ENCODE measurements at regions not wholly inside any gene's neighbourhood (a gene's known extent, or its start where the extent isn't known, plus 50 kb on each side); places are given as distances from the start of the nearest gene placed in this dataset.

DNA sequence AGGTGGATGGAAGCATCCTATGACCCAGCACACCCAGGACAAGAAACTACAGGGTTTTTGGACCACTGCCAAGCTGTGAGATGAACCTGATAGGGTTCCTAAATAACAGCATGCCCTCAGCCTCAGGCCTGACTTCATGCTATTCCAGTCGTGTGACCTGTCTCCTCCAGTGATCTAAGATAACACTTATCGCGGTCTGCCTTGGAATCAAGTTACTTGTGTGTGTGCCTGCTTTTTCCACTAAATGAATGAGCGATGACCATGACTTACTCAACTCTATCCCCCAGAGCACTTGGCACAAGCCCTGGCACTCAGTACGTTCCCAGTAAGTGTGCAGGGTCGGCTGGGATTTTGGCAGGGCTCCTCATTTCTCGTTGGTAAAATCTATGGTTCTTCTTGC lies 172.7 kb upstream of the TP63 start:
- Histone ChIP-seq H3K9ac (ENCODE audit: insufficient read depth, low read length) (no peak overlapping the region), H3K36me3 (ENCODE audit: control insufficient read depth, insufficient read depth, low read length) (no peaks in the 10 kb centered on the region), H3K79me2 (ENCODE audit: control insufficient read depth, insufficient read depth, low read length) (no peaks in the 10 kb centered on the region), H4K20me1 (ENCODE audit: control insufficient read depth, extremely low read depth, insufficient read depth, low read length) (no peaks in the 10 kb centered on the region), H3K27me3 (ENCODE audit: control insufficient read depth, insufficient read depth, low read length) (no peaks in the 10 kb centered on the region), H2AFZ (ENCODE audit: low read length) (no peak overlapping the region), H3K27ac (ENCODE audit: insufficient read depth, low read length) (no peak overlapping the region), H3K4me1 (ENCODE audit: control insufficient read depth, extremely low read depth, insufficient read depth, low read length) (no peaks in the 10 kb centered on the region), H3K4me3 (replicated peaks in 1 of 4; ENCODE audit: control extremely low read depth in 1 of 4, insufficient read depth in 1 of 4, low read depth in 3 of 4, low read length in 4 of 4) (no peak overlapping the region), H3K9me3 (ENCODE audit: control insufficient read depth, insufficient read depth, low read depth, low read length) (no peaks in the 10 kb centered on the region), H3K4me2 (ENCODE audit: extremely low read depth, insufficient read depth, low read length) (no peak overlapping the region)
- DNase-seq (ENCODE audit: low read depth in 2 of 2) = peak; percentile 2 to 33
- no peak for TF ChIP-seq EZH2 (IDR thresholded peaks at IDR 0.05; ENCODE audit: low read length, missing control alignments)
- TF ChIP-seq, protein P1, sequence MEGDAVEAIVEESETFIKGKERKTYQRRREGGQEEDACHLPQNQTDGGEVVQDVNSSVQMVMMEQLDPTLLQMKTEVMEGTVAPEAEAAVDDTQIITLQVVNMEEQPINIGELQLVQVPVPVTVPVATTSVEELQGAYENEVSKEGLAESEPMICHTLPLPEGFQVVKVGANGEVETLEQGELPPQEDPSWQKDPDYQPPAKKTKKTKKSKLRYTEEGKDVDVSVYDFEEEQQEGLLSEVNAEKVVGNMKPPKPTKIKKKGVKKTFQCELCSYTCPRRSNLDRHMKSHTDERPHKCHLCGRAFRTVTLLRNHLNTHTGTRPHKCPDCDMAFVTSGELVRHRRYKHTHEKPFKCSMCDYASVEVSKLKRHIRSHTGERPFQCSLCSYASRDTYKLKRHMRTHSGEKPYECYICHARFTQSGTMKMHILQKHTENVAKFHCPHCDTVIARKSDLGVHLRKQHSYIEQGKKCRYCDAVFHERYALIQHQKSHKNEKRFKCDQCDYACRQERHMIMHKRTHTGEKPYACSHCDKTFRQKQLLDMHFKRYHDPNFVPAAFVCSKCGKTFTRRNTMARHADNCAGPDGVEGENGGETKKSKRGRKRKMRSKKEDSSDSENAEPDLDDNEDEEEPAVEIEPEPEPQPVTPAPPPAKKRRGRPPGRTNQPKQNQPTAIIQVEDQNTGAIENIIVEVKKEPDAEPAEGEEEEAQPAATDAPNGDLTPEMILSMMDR (conservative IDR thresholded peaks at IDR 0.05 in 1 of 2, IDR thresholded peaks at IDR 0.05 in 1 of 2; ENCODE audit: low read depth in 1 of 2, low read length in 2 of 2) = no peak

GRCh38 chr3:189459231-189459630 lies 172.0 kb upstream of the TP63 start:
- DNase-seq (ENCODE audit: low read depth in 2 of 2) = no peak
- no peak overlapping the region for H3K4me3 ChIP-seq (replicated peaks in 1 of 4; ENCODE audit: control extremely low read depth in 1 of 4, insufficient read depth in 1 of 4, low read depth in 3 of 4, low read length in 4 of 4)
- no peak overlapping the region for H2AFZ ChIP-seq (ENCODE audit: low read length)
- H3K79me2 ChIP-seq (ENCODE audit: control insufficient read depth, insufficient read depth, low read length) = no peaks in the 10 kb centered on the region
- H3K27me3 ChIP-seq (ENCODE audit: control insufficient read depth, insufficient read depth, low read length) = no peaks in the 10 kb centered on the region
- no peak overlapping the region for H3K27ac ChIP-seq (ENCODE audit: insufficient read depth, low read length)
- H3K4me2 ChIP-seq (ENCODE audit: extremely low read depth, insufficient read depth, low read length) = no peak overlapping the region
- no peak for TF ChIP-seq EZH2 (IDR thresholded peaks at IDR 0.05; ENCODE audit: low read length, missing control alignments)
- TF ChIP-seq, protein P1 (conservative IDR thresholded peaks at IDR 0.05 in 1 of 2, IDR thresholded peaks at IDR 0.05 in 1 of 2; ENCODE audit: low read depth in 1 of 2, low read length in 2 of 2) = no peak
- no peaks in the 10 kb centered on the region for H3K4me1 ChIP-seq (ENCODE audit: control insufficient read depth, extremely low read depth, insufficient read depth, low read length)
- H3K36me3 ChIP-seq (ENCODE audit: control insufficient read depth, insufficient read depth, low read length) = no peaks in the 10 kb centered on the region
- no peaks in the 10 kb centered on the region for H3K9me3 ChIP-seq (ENCODE audit: control insufficient read depth, insufficient read depth, low read depth, low read length)
- no peaks in the 10 kb centered on the region for H4K20me1 ChIP-seq (ENCODE audit: control insufficient read depth, extremely low read depth, insufficient read depth, low read length)
- H3K9ac ChIP-seq (ENCODE audit: insufficient read depth, low read length) = no peak overlapping the region

DNA sequence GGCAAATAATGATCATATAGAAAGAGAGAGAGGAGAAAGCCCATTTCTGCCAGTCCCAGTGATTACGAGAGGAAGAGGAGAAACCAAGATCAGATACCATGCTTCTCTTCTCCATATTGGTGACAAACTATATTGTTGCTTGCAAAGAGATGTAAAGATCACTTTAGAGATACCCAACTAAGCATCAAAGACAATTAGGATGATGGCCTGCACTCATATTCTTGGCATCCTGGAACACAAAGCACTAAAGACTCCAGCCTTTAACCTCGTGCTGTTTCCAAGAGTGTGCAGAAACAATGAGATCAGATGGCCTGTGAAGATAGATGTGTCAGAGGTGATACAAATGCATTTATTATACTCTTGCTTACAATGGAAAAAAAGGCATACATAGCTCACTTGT lies 170.7 kb upstream of the TP63 start:
- TF ChIP-seq, protein P1 (conservative IDR thresholded peaks at IDR 0.05 in 1 of 2, IDR thresholded peaks at IDR 0.05 in 1 of 2; ENCODE audit: low read depth in 1 of 2, low read length in 2 of 2) = no peak
- no peak for TF ChIP-seq EZH2 (IDR thresholded peaks at IDR 0.05; ENCODE audit: low read length, missing control alignments)
- Histone ChIP-seq H3K4me1 (ENCODE audit: control insufficient read depth, extremely low read depth, insufficient read depth, low read length) (no peaks in the 10 kb centered on the region), H3K4me3 (replicated peaks in 1 of 4; ENCODE audit: control extremely low read depth in 1 of 4, insufficient read depth in 1 of 4, low read depth in 3 of 4, low read length in 4 of 4) (no peak overlapping the region), H3K79me2 (ENCODE audit: control insufficient read depth, insufficient read depth, low read length) (no peaks in the 10 kb centered on the region), H3K27me3 (ENCODE audit: control insufficient read depth, insufficient read depth, low read length) (no peaks in the 10 kb centered on the region), H3K4me2 (ENCODE audit: extremely low read depth, insufficient read depth, low read length) (no peak overlapping the region), H4K20me1 (ENCODE audit: control insufficient read depth, extremely low read depth, insufficient read depth, low read length) (no peaks in the 10 kb centered on the region), H2AFZ (ENCODE audit: low read length) (no peak overlapping the region), H3K27ac (ENCODE audit: insufficient read depth, low read length) (no peak overlapping the region), H3K36me3 (ENCODE audit: control insufficient read depth, insufficient read depth, low read length) (no peaks in the 10 kb centered on the region), H3K9me3 (ENCODE audit: control insufficient read depth, insufficient read depth, low read depth, low read length) (no peaks in the 10 kb centered on the region), H3K9ac (ENCODE audit: insufficient read depth, low read length) (no peak overlapping the region)
- no peak for DNase-seq (ENCODE audit: low read depth in 2 of 2)
